ENCODE measurements at regions not wholly inside any gene's neighbourhood (a gene's known extent, or its start where the extent isn't known, plus 50 kb on each side); places are given as distances from the start of the nearest gene placed in this dataset.

GRCh38 chr6:168149015-168149414 is 70.0 kb upstream of the FRMD1 start:
- no peak for TF ChIP-seq EZH2 (IDR thresholded peaks at IDR 0.05)
- TF ChIP-seq CTCF (IDR thresholded peaks at IDR 0.05 in 2 of 3, conservative IDR thresholded peaks at IDR 0.05 in 1 of 3; ENCODE audit: borderline replicate concordance in 1 of 3, insufficient read depth in 1 of 3, low read depth in 2 of 3, low read length in 2 of 3) = no peak
- TF ChIP-seq POLR2AphosphoS5 (IDR thresholded peaks at IDR 0.05; ENCODE audit: low read depth, low read length) = no peak
